ENCODE measurements at regions not wholly inside any gene's neighbourhood (a gene's known extent, or its start where the extent isn't known, plus 50 kb on each side); places are given as distances from the start of the nearest gene placed in this dataset.
"Not testable (repeated sequence)": the region's sequence is repeated elsewhere in the genome, so short reads cannot be mapped to it uniquely, and the experiment has no call there.

GRCh38 chr9:135378751-135379150 lies 100.8 kb upstream of the PPP1R26 start:
- DNase-seq (ENCODE audit: low read depth in 2 of 2) = no peak

- no peak for DNase-seq (ENCODE audit: low read depth in 2 of 2)
Measured at GRCh38 chr9:135379540-135380267, 99.9 kb upstream of the PPP1R26 start.

- DNase-seq (ENCODE audit: low read depth in 2 of 2) = no peak
Measured at GRCh38 chr9:135380311-135380960, 99.1 kb upstream of the PPP1R26 start.

- DNase-seq (ENCODE audit: low read depth in 2 of 2) = no peak
Measured at GRCh38 chr9:135381762-135382310, 97.7 kb upstream of the PPP1R26 start.

- DNase-seq (ENCODE audit: low read depth in 2 of 2) = no peak
Measured at GRCh38 chr9:135384226-135384625, 95.4 kb upstream of the PPP1R26 start.

GRCh38 chr9:135384815-135385405 lies 94.7 kb upstream of the PPP1R26 start:
- not testable (repeated sequence) for DNase-seq (ENCODE audit: low read depth in 2 of 2)

GRCh38 chr9:135385793-135386192 lies 93.8 kb upstream of the PPP1R26 start:
- DNase-seq (ENCODE audit: low read depth in 2 of 2) = no peak

GRCh38 chr9:135387976-135388375 lies 91.6 kb upstream of the PPP1R26 start:
- DNase-seq (ENCODE audit: low read depth in 2 of 2) = no peak

GRCh38 chr9:135388530-135388929 lies 91.1 kb upstream of the PPP1R26 start:
- DNase-seq (ENCODE audit: low read depth in 2 of 2) = no peak

GRCh38 chr9:135391759-135392158 lies 87.8 kb upstream of the PPP1R26 start:
- DNase-seq (ENCODE audit: low read depth in 2 of 2) = no peak

GRCh38 chr9:135392511-135392910 lies 87.1 kb upstream of the PPP1R26 start:
- DNase-seq (ENCODE audit: low read depth in 2 of 2) = no peak

GRCh38 chr9:135394131-135394530 lies 85.5 kb upstream of the PPP1R26 start:
- DNase-seq (ENCODE audit: low read depth in 2 of 2) = no peak

GRCh38 chr9:135394699-135395645 lies 84.6 kb upstream of the PPP1R26 start:
- no peak for DNase-seq (ENCODE audit: low read depth in 2 of 2)

GRCh38 chr9:135397142-135397541 lies 82.4 kb upstream of the PPP1R26 start:
- DNase-seq (ENCODE audit: low read depth in 2 of 2) = no peak

- no peak for DNase-seq (ENCODE audit: low read depth in 2 of 2)
Measured at GRCh38 chr9:135399000-135399649, 80.5 kb upstream of the PPP1R26 start.

GRCh38 chr9:135400496-135400895 lies 79.1 kb upstream of the PPP1R26 start:
- no peak for DNase-seq (ENCODE audit: low read depth in 2 of 2)

GRCh38 chr9:135401218-135401617 lies 78.4 kb upstream of the PPP1R26 start:
- no peak for DNase-seq (ENCODE audit: low read depth in 2 of 2)

- no peak for DNase-seq (ENCODE audit: low read depth in 2 of 2)
Measured at GRCh38 chr9:135402048-135402738, 77.4 kb upstream of the PPP1R26 start.

- no peak for DNase-seq (ENCODE audit: low read depth in 2 of 2)
Measured at GRCh38 chr9:135402739-135403695, 76.6 kb upstream of the PPP1R26 start.
